HG02571 (cell line): ENCODE measurements at regions not wholly inside any gene's neighbourhood (a gene's known extent, or its start where the extent isn't known, plus 50 kb on each side); places are given as distances from the start of the nearest gene placed in this dataset.
"Not testable (repeated sequence)": the region's sequence is repeated elsewhere in the genome, so short reads cannot be mapped to it uniquely, and the experiment has no call there.

Source experiments
- ATAC-seq: cut with Tn5 transposase; IDR thresholded peaks from one replicate; pipeline ENCODE4 v1.9.1; 2021; ENCODE audit warnings: mild to moderate bottlenecking, moderate library complexity; ENCODE audit not compliant: unreplicated experiment

DNA sequence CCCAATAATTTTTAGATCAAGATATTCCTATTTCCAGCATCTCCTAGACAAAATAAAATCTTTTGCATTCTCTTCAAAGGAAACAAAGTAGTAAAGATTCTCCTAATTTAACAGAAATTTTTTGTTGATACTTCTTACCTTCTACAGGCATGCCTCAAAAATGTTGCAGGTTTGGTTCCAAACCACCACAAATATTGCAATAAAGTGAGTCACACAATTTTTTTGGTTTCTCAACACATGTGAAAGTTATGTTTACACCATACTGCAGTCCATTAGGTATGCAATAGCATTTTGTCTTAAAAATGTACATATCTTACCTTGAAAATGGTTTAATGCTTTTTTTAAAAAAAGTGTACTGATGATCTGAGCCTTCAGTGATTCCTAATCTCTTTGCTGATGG, 65.6 kb upstream of the USP15 start:
- ATAC-seq: no peak

DNA sequence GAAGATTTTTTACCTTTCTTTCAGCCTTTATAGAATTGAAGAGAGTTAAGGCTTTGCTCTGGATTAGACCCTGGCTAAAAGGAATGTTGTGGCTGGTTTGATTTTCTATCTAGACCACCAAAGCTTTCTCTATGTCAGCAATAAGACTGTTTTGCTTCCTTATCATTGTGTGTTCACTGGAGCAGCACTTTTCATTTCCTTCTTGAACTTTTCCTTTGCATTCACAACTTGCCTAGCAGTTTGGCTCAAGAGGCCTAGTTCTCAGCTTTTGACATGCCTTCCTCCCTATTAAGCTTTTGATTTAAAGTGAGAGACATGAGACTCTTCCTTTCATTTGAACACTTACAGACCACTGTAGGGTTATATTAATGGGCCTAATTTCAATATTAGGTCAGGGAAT, 64.1 kb upstream of the USP15 start:
- ATAC-seq: no peak

DNA sequence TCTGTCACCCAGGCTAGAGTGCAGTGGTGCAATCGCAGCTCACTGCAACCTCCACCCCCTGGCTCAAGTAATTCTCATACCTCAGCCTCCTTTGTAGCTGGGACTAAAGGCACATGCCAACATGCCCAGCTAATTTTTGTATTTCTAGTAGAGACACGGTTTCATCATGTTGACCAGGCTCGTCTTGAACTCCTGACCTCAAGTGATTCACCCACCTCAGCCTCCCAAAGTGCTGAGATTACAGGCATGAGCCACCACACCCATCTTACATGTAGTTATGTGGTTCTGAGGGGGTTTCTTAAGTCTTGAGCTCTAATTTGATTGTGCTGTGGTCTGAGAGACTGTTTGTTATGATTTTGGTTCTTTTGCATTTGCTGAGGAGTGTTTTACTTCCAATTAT, 57.3 kb upstream of the USP15 start:
- ATAC-seq: not testable (repeated sequence)

DNA sequence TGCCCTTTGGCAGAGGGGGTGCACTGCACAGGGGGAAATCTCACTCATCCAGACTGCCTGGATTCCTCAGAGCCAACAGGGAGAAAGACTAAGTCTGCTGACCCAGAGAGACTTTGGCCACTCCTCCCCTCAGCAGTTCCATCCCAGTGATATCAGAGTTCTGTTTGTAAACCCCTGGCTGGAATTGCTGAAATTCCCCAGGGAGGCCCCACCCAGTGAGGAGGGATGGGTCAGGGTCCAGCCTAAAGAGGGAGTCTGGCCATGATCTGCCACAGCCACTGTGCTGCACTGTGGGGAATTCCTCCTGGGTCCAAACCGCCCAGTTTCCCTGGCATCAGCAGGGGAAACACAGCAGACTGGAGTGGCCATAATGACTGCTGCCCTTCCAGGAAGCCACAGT, 54.9 kb upstream of the USP15 start:
- no peak for ATAC-seq

DNA sequence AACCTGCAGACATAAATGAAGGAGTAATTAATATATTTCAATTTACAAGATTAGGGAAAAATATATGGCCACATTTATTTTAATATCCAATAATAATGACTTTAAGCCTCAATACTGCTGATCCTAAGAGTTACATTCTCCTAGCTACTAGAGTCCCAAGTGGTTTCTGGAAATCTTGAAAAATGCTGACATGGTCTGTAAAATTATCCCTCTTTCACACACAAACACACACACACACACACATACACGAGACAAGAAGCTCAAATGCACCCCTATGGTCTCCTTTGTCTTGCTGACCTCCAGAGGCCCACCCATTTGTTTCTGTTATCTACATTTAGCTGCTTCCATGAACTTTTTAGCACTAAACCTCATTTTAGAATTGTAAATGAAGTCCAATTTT, 53.0 kb upstream of the USP15 start:
- ATAC-seq: no peak
